ENCODE measurements at regions not wholly inside any gene's neighbourhood (a gene's known extent, or its start where the extent isn't known, plus 50 kb on each side); places are given as distances from the start of the nearest gene placed in this dataset.
A peak's percentile ranks its signal among the peaks of the same experiment; 100 is the strongest.

DNA sequence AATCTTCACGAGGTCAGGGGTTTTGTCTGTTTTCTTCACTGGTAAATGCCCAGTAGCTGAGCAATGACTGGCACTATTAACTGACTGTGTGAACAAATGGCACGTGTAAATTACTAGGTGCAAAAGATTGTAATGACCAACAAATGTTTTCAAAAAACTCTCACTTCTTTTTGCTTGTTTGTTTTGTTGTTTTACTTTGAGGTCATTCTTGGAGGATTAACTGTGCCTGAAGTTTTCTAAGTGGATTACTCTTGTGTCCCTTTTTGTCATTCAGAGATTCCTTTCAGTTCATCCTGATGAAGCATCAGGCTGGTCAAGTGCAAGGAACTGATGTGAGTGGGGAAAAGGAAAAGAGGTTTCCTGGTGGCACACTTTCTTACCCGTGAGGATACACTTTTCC lies 74.4 kb upstream of the PPP1R3C start:
- Histone ChIP-seq H3K4me2 (ENCODE audit: insufficient read depth, low read length) (no peak overlapping the region), H3K79me2 (ENCODE audit: insufficient read depth, low read length) (no peaks in the 10 kb centered on the region), H4K20me1 (ENCODE audit: insufficient read depth, low read length) (no peaks in the 10 kb centered on the region), H3K9me3 (ENCODE audit: low read depth, low read length) (no peaks in the 10 kb centered on the region), H3K27ac (ENCODE audit: low read depth, low read length) (no peak overlapping the region), H3K36me3 (ENCODE audit: insufficient read depth, low read length) (no peaks in the 10 kb centered on the region), H3K4me3 (ENCODE audit: insufficient read depth, low read length) (no peak overlapping the region), H3K27me3 (ENCODE audit: insufficient read depth, low read length) (peaks cover 9% of the 10 kb centered on the region), H3K4me1 (ENCODE audit: insufficient read depth, low read length) (peaks cover 25% of the 10 kb centered on the region), H2AFZ (ENCODE audit: low read length) (no peak overlapping the region)
- TF ChIP-seq, protein P1, sequence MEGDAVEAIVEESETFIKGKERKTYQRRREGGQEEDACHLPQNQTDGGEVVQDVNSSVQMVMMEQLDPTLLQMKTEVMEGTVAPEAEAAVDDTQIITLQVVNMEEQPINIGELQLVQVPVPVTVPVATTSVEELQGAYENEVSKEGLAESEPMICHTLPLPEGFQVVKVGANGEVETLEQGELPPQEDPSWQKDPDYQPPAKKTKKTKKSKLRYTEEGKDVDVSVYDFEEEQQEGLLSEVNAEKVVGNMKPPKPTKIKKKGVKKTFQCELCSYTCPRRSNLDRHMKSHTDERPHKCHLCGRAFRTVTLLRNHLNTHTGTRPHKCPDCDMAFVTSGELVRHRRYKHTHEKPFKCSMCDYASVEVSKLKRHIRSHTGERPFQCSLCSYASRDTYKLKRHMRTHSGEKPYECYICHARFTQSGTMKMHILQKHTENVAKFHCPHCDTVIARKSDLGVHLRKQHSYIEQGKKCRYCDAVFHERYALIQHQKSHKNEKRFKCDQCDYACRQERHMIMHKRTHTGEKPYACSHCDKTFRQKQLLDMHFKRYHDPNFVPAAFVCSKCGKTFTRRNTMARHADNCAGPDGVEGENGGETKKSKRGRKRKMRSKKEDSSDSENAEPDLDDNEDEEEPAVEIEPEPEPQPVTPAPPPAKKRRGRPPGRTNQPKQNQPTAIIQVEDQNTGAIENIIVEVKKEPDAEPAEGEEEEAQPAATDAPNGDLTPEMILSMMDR (IDR thresholded peaks at IDR 0.05; ENCODE audit: extremely low read depth, low read depth, low read length), result no peak
- no peak for DNase-seq (ENCODE audit: insufficient read length, low spot score, missing footprints)

DNA sequence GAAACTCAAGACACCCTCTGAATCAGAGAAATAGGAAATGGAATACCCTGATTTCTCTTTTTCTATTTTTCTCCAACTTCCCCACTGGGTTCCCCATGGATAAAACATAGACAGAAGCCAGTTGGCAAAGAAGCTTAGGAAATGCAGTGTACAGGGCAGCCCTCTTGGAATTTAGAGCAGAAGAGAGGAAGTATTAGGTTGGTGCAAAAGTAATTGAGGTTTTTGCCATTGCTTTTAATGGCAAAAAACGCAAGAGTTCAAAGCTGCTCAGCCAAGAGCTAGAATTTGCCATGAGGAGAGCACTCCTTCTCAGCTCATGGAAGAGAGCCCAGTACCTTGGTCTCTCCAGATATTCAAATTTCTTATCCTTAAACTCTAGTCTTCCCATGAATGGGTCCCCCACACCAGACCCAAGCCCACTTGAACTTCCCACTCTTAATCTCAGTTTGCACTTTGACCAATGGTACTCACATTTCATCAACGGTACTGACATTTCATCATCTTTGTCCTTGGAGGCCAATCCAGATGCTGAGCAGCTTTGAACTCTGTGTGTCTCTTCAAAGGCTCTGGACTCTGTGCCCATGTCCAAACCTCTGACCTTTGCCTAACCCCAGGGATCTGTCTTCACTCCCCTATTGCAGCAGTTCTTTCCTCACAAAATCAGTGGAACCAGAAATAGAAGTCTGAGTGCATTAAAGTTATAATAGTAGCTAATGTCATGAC lies 73.2 kb upstream of the PPP1R3C start:
- no peak overlapping the region for H3K27ac ChIP-seq (ENCODE audit: low read depth, low read length)
- peaks cover 9% of the 10 kb centered on the region for H3K27me3 ChIP-seq (ENCODE audit: insufficient read depth, low read length)

DNA sequence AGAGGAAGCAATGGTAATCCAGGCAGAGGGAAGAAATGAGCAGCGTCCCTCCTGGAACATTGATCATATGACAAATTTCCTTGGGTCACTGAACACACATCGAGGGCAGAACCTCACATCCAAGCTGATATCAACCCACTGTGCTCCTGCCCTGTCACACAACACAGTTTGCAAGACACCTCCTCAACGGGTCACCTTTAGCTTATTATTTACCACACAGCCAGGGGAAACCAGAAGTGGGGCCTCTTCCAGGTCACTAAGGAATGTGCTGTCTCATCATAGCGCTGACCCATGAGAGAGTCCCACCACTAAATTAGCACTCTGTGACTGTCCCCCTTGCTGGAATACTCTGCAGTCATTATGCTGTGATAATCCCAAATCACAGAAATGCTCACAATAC lies 69.7 kb upstream of the PPP1R3C start:
- TF ChIP-seq, protein P1 (IDR thresholded peaks at IDR 0.05; ENCODE audit: extremely low read depth, low read depth, low read length), result no peak
- DNase-seq (ENCODE audit: insufficient read length, low spot score, missing footprints), result no peak
- H2AFZ ChIP-seq (ENCODE audit: low read length), result no peak overlapping the region
- peaks cover 9% of the 10 kb centered on the region for H3K27me3 ChIP-seq (ENCODE audit: insufficient read depth, low read length)
- H3K79me2 ChIP-seq (ENCODE audit: insufficient read depth, low read length), result no peaks in the 10 kb centered on the region
- no peak overlapping the region for H3K4me2 ChIP-seq (ENCODE audit: insufficient read depth, low read length)
- peaks cover 19% of the 10 kb centered on the region for H3K4me1 ChIP-seq (ENCODE audit: insufficient read depth, low read length)
- no peak overlapping the region for H3K27ac ChIP-seq (ENCODE audit: low read depth, low read length)
- H3K9me3 ChIP-seq (ENCODE audit: low read depth, low read length), result no peaks in the 10 kb centered on the region
- H3K4me3 ChIP-seq (ENCODE audit: insufficient read depth, low read length), result no peak overlapping the region
- no peaks in the 10 kb centered on the region for H3K36me3 ChIP-seq (ENCODE audit: insufficient read depth, low read length)
- H4K20me1 ChIP-seq (ENCODE audit: insufficient read depth, low read length), result no peaks in the 10 kb centered on the region

More for the DNA sequence above, 73.2 kb upstream of the PPP1R3C start:
- H3K9me3 ChIP-seq (ENCODE audit: low read depth, low read length), result no peaks in the 10 kb centered on the region
- no peak for DNase-seq (ENCODE audit: insufficient read length, low spot score, missing footprints)
- H2AFZ ChIP-seq (ENCODE audit: low read length), result no peak overlapping the region
- TF ChIP-seq, protein P1 (IDR thresholded peaks at IDR 0.05; ENCODE audit: extremely low read depth, low read depth, low read length), result no peak
- no peaks in the 10 kb centered on the region for H3K79me2 ChIP-seq (ENCODE audit: insufficient read depth, low read length)
- H3K4me3 ChIP-seq (ENCODE audit: insufficient read depth, low read length), result no peak overlapping the region
- no peaks in the 10 kb centered on the region for H3K36me3 ChIP-seq (ENCODE audit: insufficient read depth, low read length)
- H4K20me1 ChIP-seq (ENCODE audit: insufficient read depth, low read length), result no peaks in the 10 kb centered on the region
- no peak overlapping the region for H3K4me2 ChIP-seq (ENCODE audit: insufficient read depth, low read length)
- H3K4me1 ChIP-seq (ENCODE audit: insufficient read depth, low read length), result peaks cover 26% of the 10 kb centered on the region

DNA sequence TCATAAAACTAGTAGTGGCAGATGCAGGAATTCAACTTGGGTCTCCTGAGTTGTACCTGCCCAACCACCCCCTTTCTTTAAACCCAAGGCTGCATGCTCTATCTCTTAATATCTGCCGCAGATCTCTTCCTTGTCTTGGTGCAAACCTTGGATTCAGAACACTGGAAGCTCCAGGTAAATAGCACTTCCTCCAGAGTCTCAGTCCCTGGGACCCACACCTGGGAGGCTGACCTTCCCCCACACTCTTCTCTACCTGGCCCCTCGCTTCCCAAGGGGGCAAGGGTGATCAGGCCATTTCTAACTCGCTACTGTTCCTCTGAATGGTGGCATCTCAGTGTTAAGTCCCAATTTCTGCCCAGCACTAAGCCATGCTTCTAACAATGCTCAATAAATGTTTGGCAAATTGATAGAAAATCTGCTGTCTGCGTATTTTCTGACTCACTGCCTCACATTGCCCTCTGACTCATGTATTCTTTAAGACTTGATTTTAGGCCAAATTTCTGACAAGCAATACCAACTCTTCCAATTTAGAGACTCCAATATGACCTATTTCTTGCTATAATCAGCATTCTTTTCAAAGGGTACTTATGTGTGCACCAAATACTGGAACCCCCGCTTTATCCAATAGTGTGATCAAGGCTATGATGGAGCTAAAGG lies 68.0 kb upstream of the PPP1R3C start:
- no peak overlapping the region for H2AFZ ChIP-seq (ENCODE audit: low read length)
- H3K4me1 ChIP-seq (ENCODE audit: insufficient read depth, low read length), result peaks cover 17% of the 10 kb centered on the region
- H3K27ac ChIP-seq (ENCODE audit: low read depth, low read length), result no peak overlapping the region
- H3K9me3 ChIP-seq (ENCODE audit: low read depth, low read length), result no peaks in the 10 kb centered on the region
- peaks cover 2% of the 10 kb centered on the region for H3K27me3 ChIP-seq (ENCODE audit: insufficient read depth, low read length)
- no peaks in the 10 kb centered on the region for H3K36me3 ChIP-seq (ENCODE audit: insufficient read depth, low read length)
- TF ChIP-seq, protein P1 (IDR thresholded peaks at IDR 0.05; ENCODE audit: extremely low read depth, low read depth, low read length), result no peak
- H3K79me2 ChIP-seq (ENCODE audit: insufficient read depth, low read length), result no peaks in the 10 kb centered on the region
- H3K4me3 ChIP-seq (ENCODE audit: insufficient read depth, low read length), result peak overlapping the region; percentile 10
- peak; percentile 80 for DNase-seq (ENCODE audit: insufficient read length, low spot score, missing footprints)
- no peaks in the 10 kb centered on the region for H4K20me1 ChIP-seq (ENCODE audit: insufficient read depth, low read length)
- H3K4me2 ChIP-seq (ENCODE audit: insufficient read depth, low read length), result peak overlapping the region; percentile 59

All from osteoblast (primary cell).